IMR-90 (cell line): ENCODE measurements at regions not wholly inside any gene's neighbourhood (a gene's known extent, or its start where the extent isn't known, plus 50 kb on each side); places are given as distances from the start of the nearest gene placed in this dataset.

Experiments used
- ATAC-seq: fragments of 200-7000 bp; cut with Tn5 transposase; 2 replicates; pipeline ENCODE4 v1.9.1; 2020; ENCODE audit warnings: low read depth, mild to moderate bottlenecking, moderate library complexity
- BruUV-seq: library from RNA; stranded (reverse); fragments of 400-500 nt; replicated peaks from 2 replicates; lab custom pipeline; 2021; lab: Mats Ljungman, UMichigan
- CTCF ChIA-PET: fragments of 300-600 bp; formaldehyde crosslinking; extraction: SDS; loops from one replicate; lab custom pipeline; 2021; ENCODE audit warnings: antibody characterized with exemption; lab: Yijun Ruan, JAX
- POLR2A ChIA-PET: fragments of 300-600 bp; sonication (Branson Sonifier 250); formaldehyde crosslinking; loops from one replicate; lab custom pipeline; 2022; ENCODE audit warnings: antibody characterized with exemption; ENCODE audit not compliant: unreplicated experiment; lab: Charles Lee
- DNase-seq: peaks from one replicate; pipeline ENCODE4 v3.0.0; 2013
- H2AFZ ChIP-seq: replicated peaks from 2 replicates; pipeline ENCODE3; 2013; ENCODE audit warnings: low read length, mild to moderate bottlenecking; ENCODE audit not compliant: poor library complexity
- H2AK5ac ChIP-seq: 2 replicates; pipeline ENCODE4 v1.6.1; 2013; ENCODE audit warnings: low read depth, low read length, inconsistent platforms
- H2AK9ac ChIP-seq: replicated peaks from 2 replicates; pipeline ENCODE3; 2013; ENCODE audit warnings: mild to moderate bottlenecking, low read depth, low read length, moderate library complexity; ENCODE audit not compliant: poor library complexity
- H2BK120ac ChIP-seq: 2 replicates; pipeline ENCODE4 v1.6.1; 2013; ENCODE audit warnings: low read depth, low read length, inconsistent platforms
- H2BK15ac ChIP-seq: 3 replicates; pipeline ENCODE4 v1.6.1; 2013; ENCODE audit warnings: low read depth, low read length, inconsistent platforms
- H2BK20ac ChIP-seq: 2 replicates; pipeline ENCODE4 v1.6.1; 2013; ENCODE audit warnings: low read depth, mild to moderate bottlenecking, inconsistent platforms, low read length, moderate library complexity
- H2BK5ac ChIP-seq: 2 replicates; pipeline ENCODE4 v1.6.1; 2013; ENCODE audit warnings: mild to moderate bottlenecking, low read depth, low read length, inconsistent platforms; ENCODE audit not compliant: poor library complexity, severe bottlenecking
- H3K14ac ChIP-seq: replicated peaks from 2 replicates; pipeline ENCODE4 v1.6.1; 2013; ENCODE audit warnings: low read depth, low read length, inconsistent platforms
- H3K18ac ChIP-seq: 2 replicates; pipeline ENCODE4 v1.6.1; 2013; ENCODE audit warnings: low read depth, low read length, control low read depth
- H3K23ac ChIP-seq: 2 replicates; pipeline ENCODE4 v1.6.1; 2013; ENCODE audit warnings: low read depth, low read length, inconsistent platforms
- H3K27ac ChIP-seq: 2 replicates; pipeline ENCODE4 v1.5.1; 2013; ENCODE audit warnings: mild to moderate bottlenecking, control low read depth, low read length; ENCODE audit not compliant: insufficient read depth
- H3K27me3 ChIP-seq: 2 replicates; pipeline ENCODE4 v1.6.1; 2013; ENCODE audit warnings: low read length; ENCODE audit not compliant: control insufficient read depth, insufficient read depth
- H3K36me3 ChIP-seq: 2 replicates; pipeline ENCODE4 v1.6.1; 2013; ENCODE audit warnings: low read length, mixed read lengths; ENCODE audit not compliant: control insufficient read depth, insufficient read depth
- H3K4ac ChIP-seq: 2 replicates; pipeline ENCODE4 v1.6.1; 2013; ENCODE audit warnings: low read depth, low read length, inconsistent platforms
- H3K4me1 ChIP-seq: 2 replicates; pipeline ENCODE4 v1.6.1; 2013; ENCODE audit warnings: low read length, mixed read lengths; ENCODE audit not compliant: control insufficient read depth, insufficient read depth
- H3K4me2 ChIP-seq: 2 replicates; pipeline ENCODE4 v1.6.1; 2013; ENCODE audit warnings: low read depth, mild to moderate bottlenecking, control low read depth, low read length, moderate library complexity
- H3K4me3 ChIP-seq: 2 replicates; pipeline ENCODE4 v1.5.1; 2013; ENCODE audit warnings: low read depth, mild to moderate bottlenecking, control low read depth, low read length, moderate library complexity; ENCODE audit not compliant: insufficient read depth
- H3K56ac ChIP-seq: 2 replicates; pipeline ENCODE4 v1.6.1; 2013; ENCODE audit warnings: low read length, inconsistent platforms; ENCODE audit not compliant: insufficient read depth; ENCODE audit errors: extremely low read depth
- H3K79me1 ChIP-seq, 2 experiments: 2 replicates each; pipeline ENCODE4 v1.6.1; 2013; ENCODE audit warnings: low read length in 2 of 2, inconsistent platforms in 1 of 2, low read depth in 1 of 2
- H3K9ac ChIP-seq: 2 replicates; pipeline ENCODE4 v1.6.1; 2013; ENCODE audit warnings: low read depth, low read length, control low read depth
- H3K9me1 ChIP-seq: 2 replicates; pipeline ENCODE4 v1.6.1; 2013; ENCODE audit warnings: low read length, inconsistent platforms; ENCODE audit not compliant: insufficient read depth
- H3K9me3 ChIP-seq: 2 replicates; pipeline ENCODE4 v1.6.1; 2013; ENCODE audit warnings: low read length; ENCODE audit not compliant: control insufficient read depth, insufficient read depth
- H4K20me1 ChIP-seq: 2 replicates; pipeline ENCODE4 v1.6.1; 2013; ENCODE audit warnings: low read length, inconsistent platforms; ENCODE audit not compliant: insufficient read depth
- H4K5ac ChIP-seq: 2 replicates; pipeline ENCODE4 v1.6.1; 2013; ENCODE audit warnings: mild to moderate bottlenecking, low read depth, low read length, control low read depth
- H4K8ac ChIP-seq, 2 experiments: 2 replicates each; pipeline ENCODE4 v1.6.1; 2013; ENCODE audit warnings: low read depth in 2 of 2, low read length in 2 of 2, control low read depth in 1 of 2, inconsistent platforms in 1 of 2
- H4K91ac ChIP-seq: 2 replicates; pipeline ENCODE4 v1.6.1; 2013; ENCODE audit warnings: low read depth, low read length, inconsistent platforms; ENCODE audit not compliant: insufficient read depth
- BHLHE40 ChIP-seq: fragments of 150-350 bp; IDR thresholded peaks from 2 replicates; pipeline ENCODE4 v1.6.1; 2016; ENCODE audit warnings: mild to moderate bottlenecking, low read depth, low read length
- CEBPB ChIP-seq: IDR thresholded peaks from 2 replicates; pipeline ENCODE4 v1.6.1; 2012; ENCODE audit warnings: low read depth, low read length, improper control_type of control experiment
- CHD1 ChIP-seq: IDR thresholded peaks from 2 replicates; pipeline ENCODE4 v1.6.1; 2012; ENCODE audit warnings: low read depth, low read length, improper control_type of control experiment
- CTCF ChIP-seq: conservative IDR thresholded peaks from 2 replicates; pipeline ENCODE4 v1.5.1; 2012; ENCODE audit warnings: mild to moderate bottlenecking, low read depth, low read length, improper control_type of control experiment
- ELK1 ChIP-seq: fragments of 150-350 bp; IDR thresholded peaks from 2 replicates; pipeline ENCODE4 v1.6.1; 2016; ENCODE audit warnings: low read depth, mild to moderate bottlenecking, low read length, moderate library complexity, borderline replicate concordance
- MAFK ChIP-seq: IDR thresholded peaks from 2 replicates; pipeline ENCODE4 v1.6.1; 2012; ENCODE audit warnings: low read depth, low read length, improper control_type of control experiment
- MAZ ChIP-seq: IDR thresholded peaks from 2 replicates; pipeline ENCODE4 v1.6.1; 2012; ENCODE audit warnings: low read depth, mild to moderate bottlenecking, low read length, improper control_type of control experiment, moderate library complexity, borderline replicate concordance
- NFE2L2 ChIP-seq: fragments of 150-350 bp; IDR thresholded peaks from 2 replicates; pipeline ENCODE4 v1.6.1; 2016; ENCODE audit warnings: low read depth, mild to moderate bottlenecking, low read length
- RAD21 ChIP-seq: IDR thresholded peaks from 2 replicates; pipeline ENCODE4 v1.6.1; 2012; ENCODE audit warnings: low read length, improper control_type of control experiment
- RCOR1 ChIP-seq: IDR thresholded peaks from 2 replicates; pipeline ENCODE4 v1.6.1; 2012; ENCODE audit warnings: mild to moderate bottlenecking, low read length, improper control_type of control experiment; ENCODE audit not compliant: insufficient replicate concordance
- RFX5 ChIP-seq: IDR thresholded peaks from 2 replicates; pipeline ENCODE4 v1.8.0; 2012; ENCODE audit warnings: low read depth, mild to moderate bottlenecking, low read length, moderate library complexity
- SMC3 ChIP-seq: fragments of 150-350 bp; IDR thresholded peaks from 2 replicates; pipeline ENCODE4 v1.6.1; 2016; ENCODE audit warnings: low read depth, mild to moderate bottlenecking, antibody characterized with exemption, low read length, moderate library complexity
- WGBS, 2 experiments: methylation state at CpG; one replicate each; pipeline versions ENCODE4 v1.1.5 to v1.1.7; 2013; ENCODE audit warnings: missing lambda C conversion rate in 2 of 2; ENCODE audit not compliant: insufficient read length in 1 of 2; ENCODE audit errors: extremely low coverage in 2 of 2; 5-methylcytosine and 5-hydroxymethylcytosine counted together
- dilution Hi-C: fragments of 300-500 bp; cut with HindIII; formaldehyde crosslinking; loops from one replicate; pipeline ENCODE4 v1.14.3; 2018; ENCODE audit warnings: low sequenced_read_pairs; ENCODE audit not compliant: unreplicated experiment
- in situ Hi-C: fragments of 300-500 bp; cut with MboI; formaldehyde crosslinking; loops from 3 replicates; pipeline ENCODE4 v1.14.3; 2019; ENCODE audit warnings: low sequenced_read_pairs, inconsistent platforms, mixed read lengths
- intact Hi-C: fragments of 100-400 bp; cut with micrococcal nuclease; formaldehyde crosslinking; loops from 2 replicates; pipeline ENCODE4 v1.10.0; 2022
- TF ChIP-seq, protein P1 (sequence below): fragments of 150-350 bp; IDR thresholded peaks from 2 replicates; pipeline ENCODE4 v1.6.1; 2017; ENCODE audit warnings: mild to moderate bottlenecking, antibody characterized with exemption, low read length, low read depth

GRCh38 chr12:126144603-126145002 lies 1079.4 kb downstream of the AACS start:
- Histone ChIP-seq H3K9me1 (no peaks in the 10 kb centered on the region), H3K9ac (no peak overlapping the region), H2AK9ac (no peak overlapping the region), H3K27ac (no peak overlapping the region), H3K79me1 (no peaks in the 10 kb centered on the region), H3K9me3 (peaks cover 15% of the 10 kb centered on the region), H3K27me3 (no peaks in the 10 kb centered on the region), H4K8ac (no peak overlapping the region), H2BK20ac (no peak overlapping the region), H4K91ac (no peak overlapping the region), H4K5ac (no peak overlapping the region), H3K56ac (no peak overlapping the region), H3K4me3 (no peak overlapping the region), H4K20me1 (no peaks in the 10 kb centered on the region), H2AFZ (no peak overlapping the region), H3K36me3 (no peaks in the 10 kb centered on the region), H2BK15ac (no peak overlapping the region), H3K18ac (no peak overlapping the region), H3K4me2 (no peak overlapping the region), H3K23ac (no peak overlapping the region), H2AK5ac (no peak overlapping the region), H2BK120ac (no peak overlapping the region), H3K4me1 (no peaks in the 10 kb centered on the region), H2BK5ac (no peak overlapping the region), H3K14ac (no peak overlapping the region), H3K4ac (no peak overlapping the region)
- intact Hi-C loops: no loop called here
- POLR2A ChIA-PET: no interaction called here
- no peak for ATAC-seq
- CTCF ChIA-PET: no interaction called here
- dilution Hi-C loops: no loop called here
- in situ Hi-C loops: no loop called here
- no TSS peak for BruUV-seq
- TF ChIP-seq, protein P1, sequence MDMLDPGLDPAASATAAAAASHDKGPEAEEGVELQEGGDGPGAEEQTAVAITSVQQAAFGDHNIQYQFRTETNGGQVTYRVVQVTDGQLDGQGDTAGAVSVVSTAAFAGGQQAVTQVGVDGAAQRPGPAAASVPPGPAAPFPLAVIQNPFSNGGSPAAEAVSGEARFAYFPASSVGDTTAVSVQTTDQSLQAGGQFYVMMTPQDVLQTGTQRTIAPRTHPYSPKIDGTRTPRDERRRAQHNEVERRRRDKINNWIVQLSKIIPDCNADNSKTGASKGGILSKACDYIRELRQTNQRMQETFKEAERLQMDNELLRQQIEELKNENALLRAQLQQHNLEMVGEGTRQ: no peak
- TF ChIP-seq MAFK: no peak
- no peak for TF ChIP-seq NFE2L2
- no peak for TF ChIP-seq RCOR1
- TF ChIP-seq BHLHE40: no peak
- TF ChIP-seq ELK1: no peak
- TF ChIP-seq MAZ: no peak
- TF ChIP-seq RAD21: no peak
- no peak for TF ChIP-seq CEBPB
- no peak for TF ChIP-seq RFX5
- no peak for TF ChIP-seq SMC3
- TF ChIP-seq CHD1: no peak
- no peak for TF ChIP-seq CTCF
- no CpG with 5 or more reads among the region's 4 CpGs for WGBS, 2 experiments
- DNase-seq: no peak
